Liver (tissue), 7 donors: ENCODE measurements at regions not wholly inside any gene's neighbourhood (a gene's known extent, or its start where the extent isn't known, plus 50 kb on each side); places are given as distances from the start of the nearest gene placed in this dataset.

Experiments
- DNase-seq: peaks from one replicate; pipeline ENCODE4 v3.0.0-alpha.2; 2017; ENCODE audit warnings: low spot score
- H3K27ac ChIP-seq, 2 donors: one replicate each; pipeline ENCODE4 v1.7.0; 2013; ENCODE audit warnings: inconsistent platforms in 2 of 2, low read length in 2 of 2, control low read depth in 1 of 2, low read depth in 1 of 2, mild to moderate bottlenecking in 1 of 2
- H3K27me3 ChIP-seq, 4 donors: one replicate each; pipeline versions ENCODE4 v1.6.1 to v1.7.0; 2013; ENCODE audit warnings: low read length in 3 of 4, inconsistent platforms in 1 of 4, mild to moderate bottlenecking in 1 of 4, moderate library complexity in 1 of 4; ENCODE audit not compliant: control insufficient read depth in 4 of 4, insufficient read depth in 4 of 4
- H3K36me3 ChIP-seq, 4 donors: one replicate each; pipeline versions ENCODE4 v1.6.1 to v1.7.0; 2013; ENCODE audit warnings: low read length in 3 of 4, mild to moderate bottlenecking in 3 of 4, low read depth in 1 of 4, moderate library complexity in 1 of 4; ENCODE audit not compliant: control insufficient read depth in 4 of 4, insufficient read depth in 3 of 4
- H3K4me1 ChIP-seq, 4 donors: one replicate each; pipeline versions ENCODE4 v1.6.1 to v1.7.0; 2013; ENCODE audit warnings: low read length in 3 of 4, mild to moderate bottlenecking in 3 of 4, moderate library complexity in 1 of 4; ENCODE audit not compliant: control insufficient read depth in 4 of 4, insufficient read depth in 4 of 4
- H3K4me3 ChIP-seq, 3 donors: one replicate each; pipeline versions ENCODE4 v1.6.1 to v1.7.0; 2013; ENCODE audit warnings: low read length in 3 of 3, control low read depth in 1 of 3, low read depth in 1 of 3, mild to moderate bottlenecking in 1 of 3
- H3K9ac ChIP-seq, 2 donors: one replicate each; pipeline ENCODE4 v1.7.0; 2013; ENCODE audit warnings: low read length in 2 of 2, mild to moderate bottlenecking in 2 of 2, moderate library complexity in 2 of 2, control low read depth in 1 of 2, low read depth in 1 of 2
- H3K9me3 ChIP-seq, 4 donors: one replicate each; pipeline versions ENCODE4 v1.6.1 to v1.7.0; 2013; ENCODE audit warnings: low read length in 3 of 4; ENCODE audit not compliant: control insufficient read depth in 4 of 4
- ATF3 ChIP-seq: IDR thresholded peaks from 2 replicates; pipeline ENCODE4 v1.6.1; 2016; ENCODE audit warnings: antibody characterized with exemption
- EGR1 ChIP-seq, 2 donors: IDR thresholded peaks; 2 replicates each; pipeline ENCODE4 v1.6.1; 2016 to 2018; ENCODE audit warnings: antibody characterized with exemption in 2 of 2, low read depth in 2 of 2
- FOXA1 ChIP-seq: IDR thresholded peaks from 2 replicates; pipeline ENCODE4 v1.6.1; 2016; ENCODE audit warnings: antibody characterized with exemption
- FOXA2 ChIP-seq: IDR thresholded peaks from 2 replicates; pipeline ENCODE4 v1.6.1; 2016; ENCODE audit warnings: antibody characterized with exemption
- GABPA ChIP-seq, 2 donors: IDR thresholded peaks in 1 of 2; conservative IDR thresholded peaks in 1 of 2; 2 replicates each; pipeline ENCODE4 v1.6.1; 2016; ENCODE audit warnings: antibody characterized with exemption in 2 of 2, mild to moderate bottlenecking in 1 of 2, moderate library complexity in 1 of 2
- HNF4A ChIP-seq, 2 donors: conservative IDR thresholded peaks; 2 replicates each; pipeline ENCODE4 v1.6.1; 2016; ENCODE audit warnings: antibody characterized with exemption in 2 of 2, mild to moderate bottlenecking in 2 of 2
- HNF4G ChIP-seq: IDR thresholded peaks from 2 replicates; pipeline ENCODE4 v1.6.1; 2016; ENCODE audit warnings: antibody characterized with exemption
- MAX ChIP-seq: IDR thresholded peaks from 2 replicates; pipeline ENCODE4 v1.6.1; 2016; ENCODE audit warnings: antibody characterized with exemption
- REST ChIP-seq: IDR thresholded peaks from 2 replicates; pipeline ENCODE4 v1.6.1; 2016; ENCODE audit warnings: antibody characterized with exemption, mild to moderate bottlenecking
- RXRA ChIP-seq, 2 donors: IDR thresholded peaks; 2 replicates each; pipeline ENCODE4 v1.6.1; 2017 to 2018; ENCODE audit warnings: antibody characterized with exemption in 2 of 2, mild to moderate bottlenecking in 1 of 2
- SP1 ChIP-seq: IDR thresholded peaks from 2 replicates; pipeline ENCODE4 v1.6.1; 2018; ENCODE audit warnings: antibody characterized with exemption, mild to moderate bottlenecking
- TAF1 ChIP-seq: conservative IDR thresholded peaks from 2 replicates; pipeline ENCODE4 v1.6.1; 2016; ENCODE audit warnings: antibody characterized with exemption, mild to moderate bottlenecking
- YY1 ChIP-seq: IDR thresholded peaks from 2 replicates; pipeline ENCODE4 v1.6.1; 2016; ENCODE audit warnings: antibody characterized with exemption, mild to moderate bottlenecking
- ZBTB33 ChIP-seq: IDR thresholded peaks from 2 replicates; pipeline ENCODE4 v1.6.1; 2016; ENCODE audit warnings: antibody characterized with exemption
- WGBS: extraction: QIAGEN DNeasy Blood & Tissue Kit; methylation state at CpG from one replicate; pipeline ENCODE4 v1.1.7; 2013; 5-methylcytosine and 5-hydroxymethylcytosine counted together
- donor health status: healthy.
- donor health status: healthy.
- donor health status: healthy.
- donor health status: healthy.

- Histone ChIP-seq H3K9me3 (no peaks in the 10 kb centered on the region), H3K9ac (no peak overlapping the region), H3K4me1 (no peaks in the 10 kb centered on the region), H3K36me3 (no peaks in the 10 kb centered on the region), H3K27me3 (no peaks in the 10 kb centered on the region), H3K27ac (no peak overlapping the region), H3K4me3 (no peak overlapping the region)
- no peak for DNase-seq
- TF ChIP-seq TAF1 (no peak), EGR1 (IDR thresholded peaks at IDR 0.05; ENCODE audit: low read depth in 2 of 2) (no peak), MAX (no peak), GABPA (IDR thresholded peaks at IDR 0.05 in 1 of 2, conservative IDR thresholded peaks at IDR 0.05 in 1 of 2) (no peak), REST (no peak), RXRA (IDR thresholded peaks at IDR 0.05) (no peak), FOXA1 (no peak), YY1 (no peak), HNF4A (conservative IDR thresholded peaks at IDR 0.05) (no peak), ATF3 (no peak), ZBTB33 (no peak)
- WGBS: 48% methylated on average over 2 of the region's 2 CpGs
These were observed 105.3 kb downstream of the PRDM9 start for GRCh38 chr5:23612701-23613100.

- no peaks in the 10 kb centered on the region for H3K27me3 ChIP-seq
- no peaks in the 10 kb centered on the region for H3K36me3 ChIP-seq
- DNase-seq: no peak
- H3K9me3 ChIP-seq: no peaks in the 10 kb centered on the region
- no peak overlapping the region for H3K27ac ChIP-seq
- H3K9ac ChIP-seq: no peak overlapping the region
- H3K4me3 ChIP-seq: no peak overlapping the region
- WGBS: 85% methylated on average over 1 of the region's 1 CpG
- TF ChIP-seq EGR1 (IDR thresholded peaks at IDR 0.05; ENCODE audit: low read depth in 2 of 2) (no peak), FOXA2 (no peak), SP1 (no peak), YY1 (no peak), REST (no peak), HNF4G (no peak)
- H3K4me1 ChIP-seq: no peaks in the 10 kb centered on the region
These were observed 106.2 kb downstream of the PRDM9 start for GRCh38 chr5:23613566-23613965.
